ENCODE measurements at regions not wholly inside any gene's neighbourhood (a gene's known extent, or its start where the extent isn't known, plus 50 kb on each side); places are given as distances from the start of the nearest gene placed in this dataset.

GRCh38 chr2:175647058-175647457, 355.0 kb downstream of the LNPK start:
- Histone ChIP-seq H3K9me2 (ENCODE audit: insufficient read depth) (no peaks in the 10 kb centered on the region), H3K27me3 (ENCODE audit: insufficient read depth, low read length) (no peaks in the 10 kb centered on the region), H3K4me1 (ENCODE audit: control insufficient read depth in 1 of 2, insufficient read depth in 2 of 2, low read length in 2 of 2) (no peaks in the 10 kb centered on the region), H4K20me1 (ENCODE audit: insufficient read depth) (no peaks in the 10 kb centered on the region), H3K9ac (ENCODE audit: low read length) (no peak overlapping the region), H3K9me3 (ENCODE audit: control insufficient read depth in 1 of 2, insufficient read depth in 1 of 2, low read depth in 1 of 2, low read length in 2 of 2) (no peaks in the 10 kb centered on the region), H3K27ac (ENCODE audit: low read depth, low read length) (no peak overlapping the region), H3K79me2 (ENCODE audit: insufficient read depth, low read length) (no peaks in the 10 kb centered on the region), H2AFZ (ENCODE audit: low read depth, low read length, poor library complexity, severe bottlenecking) (no peak overlapping the region), H3K4me3 (replicated peaks in 1 of 2; ENCODE audit: low read depth in 1 of 2, low read length in 2 of 2) (no peak overlapping the region), H3K4me2 (ENCODE audit: low read length) (no peak overlapping the region), H3K36me3 (ENCODE audit: control insufficient read depth in 1 of 2, insufficient read depth in 2 of 2, low read length in 2 of 2) (no peaks in the 10 kb centered on the region)
- TF ChIP-seq EGR1 (IDR thresholded peaks at IDR 0.05; ENCODE audit: low read depth), result no peak
- TF ChIP-seq REST (IDR thresholded peaks at IDR 0.05; ENCODE audit: low read depth), result no peak
- no peak for TF ChIP-seq ZFX (IDR thresholded peaks at IDR 0.05)
- no peak for TF ChIP-seq YY1 (IDR thresholded peaks at IDR 0.05; ENCODE audit: extremely low read depth, insufficient replicate concordance, low read depth, low read length)
- no peak for TF ChIP-seq CEBPB (IDR thresholded peaks at IDR 0.05; ENCODE audit: low read depth)
- TF ChIP-seq CTCF (IDR thresholded peaks at IDR 0.05 in 2 of 3, conservative IDR thresholded peaks at IDR 0.05 in 1 of 3; ENCODE audit: borderline replicate concordance in 1 of 3, insufficient read depth in 1 of 3, low read depth in 2 of 3, low read length in 2 of 3), result no peak
- no peak for TF ChIP-seq SRF (IDR thresholded peaks at IDR 0.05; ENCODE audit: low read depth)
- BruUV-seq (replicated peaks), result no TSS peak
- DNase-seq (ENCODE audit: low read depth, low spot score) (no peak), ATAC-seq (no peak)
- intact Hi-C loops (cut with micrococcal nuclease), result no loop called here
- ChIA-PET RAD21 (ENCODE audit: low non-redundant PET in 1 of 2, low total read pairs in 2 of 2, uncharacterized antibody in 2 of 2, unreplicated experiment in 2 of 2) (no interaction called here), POLR2A (no interaction called here), CTCF (no interaction called here)
